ENCODE measurements at regions not wholly inside any gene's neighbourhood (a gene's known extent, or its start where the extent isn't known, plus 50 kb on each side); places are given as distances from the start of the nearest gene placed in this dataset.
A peak's percentile ranks its signal among the peaks of the same experiment; 100 is the strongest.

GRCh38 chr2:226611944-226612318 is 187.7 kb downstream of the IRS1 start:
- Histone ChIP-seq H3K4me3 (no peak overlapping the region), H3K9me3 (no peaks in the 10 kb centered on the region), H3K27ac (no peak overlapping the region), H3K27me3 (no peaks in the 10 kb centered on the region), H3K4me1 (no peaks in the 10 kb centered on the region), H3K36me3 (no peaks in the 10 kb centered on the region)
- intact Hi-C loops (cut with DNase I), result no loop called here
- 89 to 95% (median 91%) methylated on average over 3 of the region's 3 CpGs for WGBS, 4 donors
- ATAC-seq, result no peak
- no peak for DNase-seq
- no peak for TF ChIP-seq POLR2A (IDR thresholded peaks at IDR 0.05)
- TF ChIP-seq CTCF (IDR thresholded peaks at IDR 0.05), result no peak

GRCh38 chr2:226611196-226611943 is 188.2 kb downstream of the IRS1 start:
- ATAC-seq (no peak), DNase-seq (no peak)
- intact Hi-C loops (cut with DNase I), result no loop called here
- Histone ChIP-seq H3K27me3 (no peaks in the 10 kb centered on the region), H3K4me1 (no peaks in the 10 kb centered on the region), H3K9me3 (no peaks in the 10 kb centered on the region), H3K4me3 (no peak overlapping the region), H3K27ac (no peak overlapping the region), H3K36me3 (no peaks in the 10 kb centered on the region)
- TF ChIP-seq CTCF (IDR thresholded peaks at IDR 0.05) (no peak), POLR2A (IDR thresholded peaks at IDR 0.05) (no peak)
- 76 to 82% (median 78%) methylated on average over 4 of the region's 4 CpGs for WGBS, 4 donors

GRCh38 chr2:226609366-226609765 is 190.3 kb downstream of the IRS1 start:
- Histone ChIP-seq H3K27me3 (no peaks in the 10 kb centered on the region), H3K4me1 (no peaks in the 10 kb centered on the region), H3K27ac (peak overlapping the region in 1 of 12 donors; percentile 2), H3K9me3 (no peaks in the 10 kb centered on the region), H3K4me3 (no peak overlapping the region), H3K36me3 (no peaks in the 10 kb centered on the region)
- DNase-seq (peak in 1 of 5 donors; percentile 20), ATAC-seq (peak; percentile 53 to 81 (median 72))
- intact Hi-C loops (cut with DNase I), result no loop called here
- 14 to 34% (median 25%) methylated on average over 1 of the region's 1 CpG for WGBS, 4 donors
- TF ChIP-seq CTCF (IDR thresholded peaks at IDR 0.05), result no peak
- no peak for TF ChIP-seq POLR2A (IDR thresholded peaks at IDR 0.05)

- Histone ChIP-seq H3K36me3 (no peaks in the 10 kb centered on the region), H3K4me1 (no peaks in the 10 kb centered on the region), H3K27ac (no peak overlapping the region), H3K9me3 (no peaks in the 10 kb centered on the region), H3K27me3 (no peaks in the 10 kb centered on the region), H3K4me3 (no peak overlapping the region)
- no peak for TF ChIP-seq POLR2A (IDR thresholded peaks at IDR 0.05)
- no peak for TF ChIP-seq CTCF (IDR thresholded peaks at IDR 0.05)
- ATAC-seq, result no peak
- intact Hi-C loops (cut with DNase I), result no loop called here
- 81 to 87% (median 84%) methylated on average over 5 of the region's 5 CpGs for WGBS, 4 donors
- no peak for DNase-seq
Measured at GRCh38 chr2:226608451-226608850, 191.2 kb downstream of the IRS1 start.

Measured in heart left ventricle (tissue), 16 donors.